HG02981 (cell line): ENCODE measurements at regions not wholly inside any gene's neighbourhood (a gene's known extent, or its start where the extent isn't known, plus 50 kb on each side); places are given as distances from the start of the nearest gene placed in this dataset.
"Not testable (repeated sequence)": the region's sequence is repeated elsewhere in the genome, so short reads cannot be mapped to it uniquely, and the experiment has no call there.

ENCODE experiments used
- ATAC-seq: cut with Tn5 transposase; IDR thresholded peaks from one replicate; pipeline ENCODE4 v1.9.1; 2021; ENCODE audit warnings: mild to moderate bottlenecking, moderate library complexity; ENCODE audit not compliant: unreplicated experiment

DNA sequence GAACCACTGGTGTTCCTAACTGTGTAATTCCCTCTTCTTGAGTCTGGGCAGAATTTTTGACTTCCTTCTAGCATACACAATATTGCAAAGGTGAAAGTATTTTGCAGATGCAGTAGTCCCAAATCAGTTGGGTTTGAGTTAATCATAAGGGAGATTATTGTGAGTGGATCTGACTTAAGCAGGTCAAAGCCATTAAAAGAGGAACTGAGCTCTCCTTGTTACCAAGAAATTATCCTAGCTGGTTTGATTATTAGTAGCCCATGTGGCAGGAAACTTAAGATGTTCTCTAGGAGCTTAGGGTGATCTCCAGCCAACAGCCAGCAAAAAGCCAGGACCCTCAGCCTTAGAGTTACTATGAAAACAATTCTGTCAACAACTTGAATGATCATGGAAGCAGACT lies 221.8 kb downstream of the RPIA start:
- ATAC-seq, result no peak

- no peak for ATAC-seq
Observed at GRCh38 chr2:88919087-88919738, 227.7 kb downstream of the RPIA start.

- not testable (repeated sequence) for ATAC-seq
Observed at GRCh38 chr2:88920399-88920798, 228.9 kb downstream of the RPIA start.

DNA sequence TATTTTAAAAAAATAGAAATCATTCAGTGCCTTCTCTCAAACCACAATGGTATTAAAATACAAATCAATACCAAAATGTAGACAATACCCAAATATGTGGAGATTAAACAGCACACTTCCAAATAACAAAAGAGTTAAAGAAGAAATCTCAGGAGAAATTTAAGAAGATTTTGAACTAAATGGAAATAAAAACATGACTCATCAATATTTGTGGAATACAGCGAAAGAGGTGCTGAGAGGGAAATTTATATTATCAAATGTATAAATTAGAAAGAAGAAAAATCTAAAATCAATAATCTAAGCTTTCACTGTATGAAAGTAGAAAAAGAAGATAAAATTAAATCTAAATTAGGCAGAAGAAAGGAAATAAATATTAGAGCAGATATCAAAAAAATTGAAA lies 233.1 kb downstream of the RPIA start:
- no peak for ATAC-seq

- ATAC-seq, result no peak
Observed at GRCh38 chr2:88925770-88926462, 234.4 kb downstream of the RPIA start.

- ATAC-seq, result no peak
Observed at GRCh38 chr2:88927128-88927527, 235.7 kb downstream of the RPIA start.

- ATAC-seq, result no peak
Observed at GRCh38 chr2:88930659-88931058, 239.2 kb downstream of the RPIA start.

DNA sequence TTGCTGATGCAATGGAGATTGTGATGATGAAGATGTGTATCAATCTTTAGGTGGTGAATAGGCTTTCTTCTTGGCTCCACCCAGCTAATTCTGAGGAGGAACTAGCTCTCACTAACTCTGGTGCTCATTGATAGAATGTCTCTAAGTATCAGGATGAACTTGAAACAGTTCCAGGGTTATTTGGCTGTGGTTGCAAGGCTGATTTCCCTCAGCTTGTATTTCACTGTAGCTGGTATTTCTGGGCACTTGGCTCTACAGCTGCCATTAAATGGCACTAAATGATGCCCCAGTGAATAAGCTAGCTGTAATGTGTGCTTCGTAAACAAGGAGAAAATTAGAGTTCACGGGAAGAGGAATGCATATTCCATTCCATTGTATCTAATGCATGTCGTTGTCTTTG lies 241.2 kb downstream of the RPIA start:
- no peak for ATAC-seq

GRCh38 chr2:88933091-88933490 lies 241.6 kb downstream of the RPIA start:
- ATAC-seq, result no peak

GRCh38 chr2:88933980-88934379 lies 242.5 kb downstream of the RPIA start:
- ATAC-seq, result no peak

- ATAC-seq, result not testable (repeated sequence)
Observed at GRCh38 chr2:88941178-88941577, 249.7 kb downstream of the RPIA start.

DNA sequence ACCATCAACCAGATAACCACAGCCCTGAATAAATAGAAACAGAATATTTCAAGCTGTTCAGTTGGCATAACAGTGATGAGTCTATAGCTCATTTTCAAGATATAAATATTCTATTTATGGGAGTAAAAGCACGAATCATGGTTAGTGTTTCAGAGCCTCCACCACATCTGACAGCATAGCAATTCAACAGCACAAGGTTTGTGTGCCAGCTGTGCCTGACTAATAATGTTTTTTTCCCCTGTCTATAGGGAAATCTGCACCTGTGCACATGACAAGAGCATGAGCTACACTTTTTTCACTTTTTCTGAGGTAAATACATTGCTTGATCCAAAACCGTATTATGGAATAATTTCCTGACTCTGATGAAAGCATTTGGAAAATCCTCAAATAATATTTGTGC lies 251.3 kb downstream of the RPIA start:
- ATAC-seq, result no peak

GRCh38 chr2:88949336-88949735 lies 257.9 kb downstream of the RPIA start:
- ATAC-seq, result no peak

DNA sequence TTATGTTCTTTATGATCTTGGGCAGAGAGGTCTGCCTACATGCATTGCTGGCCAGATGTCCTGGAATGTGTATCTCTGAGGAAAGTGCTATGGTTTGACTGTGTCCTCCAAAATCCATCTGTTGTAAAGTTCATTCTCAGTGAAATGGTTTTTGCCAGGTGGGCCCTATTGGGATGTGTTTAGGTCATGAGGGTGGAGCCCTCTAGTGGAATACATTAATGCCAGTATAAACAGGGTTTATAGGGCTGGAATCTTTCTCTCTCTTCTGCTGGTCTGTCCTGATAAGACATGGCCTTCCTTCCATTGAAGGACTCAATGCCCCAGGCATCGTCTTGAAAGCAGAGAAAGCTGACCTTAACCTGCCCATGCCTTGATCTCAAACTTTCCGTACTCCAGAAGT lies 258.5 kb downstream of the RPIA start:
- no peak for ATAC-seq

DNA sequence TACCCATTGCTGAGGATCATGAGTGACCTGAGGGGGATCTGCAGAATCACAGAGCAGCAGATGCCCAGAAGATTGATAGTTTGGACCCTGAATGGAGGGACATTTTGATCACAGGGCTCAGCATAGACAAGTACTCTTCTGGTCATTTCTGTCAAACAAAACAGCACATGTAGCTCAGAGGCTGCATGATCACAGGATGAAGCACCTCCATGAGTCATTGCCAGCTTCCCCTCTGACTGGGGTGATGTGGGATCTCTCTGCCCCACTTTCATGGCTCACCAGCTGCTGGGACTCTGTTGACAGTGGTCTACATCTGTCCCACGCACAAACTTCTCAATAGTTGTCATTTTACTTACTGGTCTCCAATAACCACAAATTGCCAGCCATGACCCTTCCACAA lies 264.1 kb downstream of the RPIA start:
- no peak for ATAC-seq

DNA sequence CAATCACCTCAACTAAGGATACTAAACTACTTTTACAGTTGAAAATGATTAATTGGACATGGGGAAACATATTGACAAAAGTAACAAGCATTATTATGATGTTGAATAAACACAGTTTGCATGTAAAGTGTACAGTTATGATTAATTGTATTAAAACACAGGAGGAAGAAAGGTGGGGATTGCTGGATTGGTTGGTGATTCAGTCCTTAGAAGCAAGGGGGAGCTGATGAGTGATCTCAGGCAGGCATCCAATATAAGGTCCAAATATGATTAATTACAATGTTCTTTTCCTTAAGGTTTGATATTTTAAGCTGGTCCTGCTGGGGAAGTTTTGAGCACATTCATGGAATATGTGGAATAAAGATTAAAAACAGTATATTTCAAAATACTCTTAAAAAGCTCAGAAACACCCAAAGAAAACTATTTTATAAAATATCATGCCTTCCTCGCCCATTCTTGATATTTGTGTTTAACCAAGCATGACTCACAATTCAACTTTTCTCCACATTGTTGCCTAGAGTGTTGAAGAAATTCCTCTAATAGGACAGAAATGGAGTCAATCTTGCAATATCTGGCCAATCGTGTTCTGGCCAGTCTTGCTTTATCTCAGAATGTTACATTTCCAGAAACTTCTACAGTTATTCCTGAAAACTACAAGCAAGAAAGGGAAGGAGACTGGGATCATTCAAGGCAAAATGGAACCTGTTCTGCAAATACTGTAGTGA lies 268.2 kb downstream of the RPIA start:
- no peak for ATAC-seq

DNA sequence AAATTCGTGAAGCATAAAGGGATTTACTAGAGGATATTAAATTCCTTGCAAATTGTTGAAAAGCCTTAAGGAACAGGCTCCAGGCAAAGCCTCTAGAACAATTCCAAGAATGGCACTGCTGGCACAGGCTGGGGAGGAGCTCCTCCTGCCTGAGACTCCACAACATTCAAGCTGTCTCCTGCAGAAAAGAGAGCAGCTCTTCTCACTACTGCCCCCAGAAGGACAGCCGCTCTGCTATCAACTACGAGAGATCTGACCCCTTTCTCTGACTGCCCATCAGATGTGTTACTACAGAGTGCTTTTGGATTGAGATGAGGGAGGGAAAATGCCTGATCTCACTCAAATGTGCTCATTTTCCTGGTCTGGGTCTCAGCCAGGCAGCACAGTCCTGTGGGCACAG lies 269.9 kb downstream of the RPIA start:
- not testable (repeated sequence) for ATAC-seq

GRCh38 chr2:88967844-88968243 lies 276.4 kb downstream of the RPIA start:
- ATAC-seq, result no peak

DNA sequence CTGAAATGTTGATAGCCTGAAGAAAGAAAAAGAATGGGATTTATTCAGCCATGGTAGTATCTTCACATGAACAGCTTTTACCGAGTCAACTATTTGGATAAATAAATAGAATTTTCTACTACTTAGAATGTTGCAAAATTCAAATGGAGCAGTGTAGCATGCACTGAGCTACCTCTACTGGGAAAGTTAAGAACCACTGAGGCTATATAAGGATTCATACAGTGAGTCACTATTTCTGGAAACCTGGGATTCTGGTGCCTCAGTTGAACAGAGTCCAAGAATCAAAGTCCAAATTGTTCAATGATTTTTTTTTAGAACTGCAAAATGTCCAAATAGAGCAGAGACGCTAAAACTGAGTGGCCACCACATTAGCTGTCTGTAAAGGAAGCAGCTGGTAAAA lies 286.5 kb downstream of the RPIA start:
- ATAC-seq, result not testable (repeated sequence)

DNA sequence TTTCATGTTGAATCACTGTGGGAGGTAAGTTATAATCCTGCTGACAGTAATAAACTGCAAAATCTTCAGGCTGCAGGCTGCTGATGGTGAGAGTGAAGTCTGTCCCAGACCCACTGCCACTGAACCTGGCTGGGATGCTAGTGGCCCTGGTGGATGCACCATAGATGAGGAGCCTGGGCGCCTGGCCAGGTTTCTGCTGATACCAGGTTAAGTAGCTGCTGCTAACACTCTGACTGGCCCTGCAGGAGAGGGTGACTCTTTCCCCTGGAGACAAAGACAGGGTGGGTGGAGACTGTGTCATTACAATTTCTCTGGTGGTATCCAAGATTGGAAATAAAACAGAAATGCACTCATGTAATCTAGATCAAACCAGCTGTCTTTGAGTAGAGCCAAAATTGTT lies 287.0 kb downstream of the RPIA start:
- not testable (repeated sequence) for ATAC-seq

- not testable (repeated sequence) for ATAC-seq
Observed at GRCh38 chr2:88984079-88984478, 292.6 kb downstream of the RPIA start.

DNA sequence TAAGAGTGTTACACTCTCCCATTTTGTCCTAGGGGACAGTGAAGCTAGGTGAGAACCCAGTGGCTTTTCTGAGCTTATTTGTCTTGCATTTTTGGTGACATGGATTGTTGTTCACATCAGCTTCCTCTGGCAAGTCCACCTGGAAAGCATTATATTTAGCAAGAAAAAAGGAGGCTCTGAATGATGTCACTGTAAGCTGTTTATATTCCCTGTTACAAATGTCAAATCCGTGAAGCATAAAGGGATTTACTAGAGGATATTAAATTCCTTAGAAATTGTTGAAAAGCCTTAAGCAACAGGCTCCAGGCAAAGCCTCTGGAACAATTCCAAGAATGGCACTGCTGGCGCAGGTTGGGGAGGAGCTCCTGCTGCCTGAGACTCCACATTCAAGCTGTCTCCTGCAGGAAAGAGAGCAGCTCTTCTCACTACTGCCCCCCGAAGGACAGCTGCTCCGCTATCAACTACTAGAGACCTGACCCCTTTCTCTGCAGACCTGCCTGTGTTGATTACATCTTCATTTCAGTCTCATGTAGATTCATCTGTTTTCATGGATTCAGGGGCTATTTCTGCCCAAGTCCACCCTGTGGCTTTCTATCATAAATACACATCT lies 295.4 kb downstream of the RPIA start:
- not testable (repeated sequence) for ATAC-seq
